GM21360 (cell line): ENCODE measurements at regions not wholly inside any gene's neighbourhood (a gene's known extent, or its start where the extent isn't known, plus 50 kb on each side); places are given as distances from the start of the nearest gene placed in this dataset.
"Not testable (repeated sequence)": the region's sequence is repeated elsewhere in the genome, so short reads cannot be mapped to it uniquely, and the experiment has no call there.

Source experiments
- ATAC-seq: cut with Tn5 transposase; IDR thresholded peaks from one replicate; pipeline ENCODE4 v1.9.1; 2021; ENCODE audit warnings: mild to moderate bottlenecking, moderate library complexity; ENCODE audit not compliant: unreplicated experiment

- no peak for ATAC-seq
These were observed 306.6 kb downstream of the DTHD1 start for GRCh38 chr4:36587909-36588472.

- no peak for ATAC-seq
These were observed 308.9 kb downstream of the DTHD1 start for GRCh38 chr4:36590343-36590742.

GRCh38 chr4:36601864-36602495, 320.6 kb downstream of the DTHD1 start:
- ATAC-seq, result no peak

- ATAC-seq, result no peak
These were observed 328.2 kb downstream of the DTHD1 start for GRCh38 chr4:36609661-36610060.

- no peak for ATAC-seq
These were observed 329.2 kb downstream of the DTHD1 start for GRCh38 chr4:36610628-36611027.

- ATAC-seq, result not testable (repeated sequence)
These were observed 331.7 kb downstream of the DTHD1 start for GRCh38 chr4:36613142-36613541.

- ATAC-seq, result no peak
These were observed 332.6 kb downstream of the DTHD1 start for GRCh38 chr4:36614011-36614410.

GRCh38 chr4:36618102-36618501, 336.7 kb downstream of the DTHD1 start:
- ATAC-seq, result no peak

GRCh38 chr4:36624030-36624429, 342.6 kb downstream of the DTHD1 start:
- ATAC-seq, result no peak

GRCh38 chr4:36638273-36638811, 356.9 kb downstream of the DTHD1 start:
- ATAC-seq, result no peak

- ATAC-seq, result no peak
These were observed 359.5 kb downstream of the DTHD1 start for GRCh38 chr4:36640876-36641275.

- peak; percentile 100 for ATAC-seq
These were observed 369.8 kb downstream of the DTHD1 start for GRCh38 chr4:36651253-36651652.

- ATAC-seq, result no peak
These were observed 371.4 kb downstream of the DTHD1 start for GRCh38 chr4:36652857-36653256.

GRCh38 chr4:36665985-36666527, 384.6 kb downstream of the DTHD1 start:
- no peak for ATAC-seq

GRCh38 chr4:36675436-36675835, 394.0 kb downstream of the DTHD1 start:
- ATAC-seq, result no peak

- no peak for ATAC-seq
These were observed 395.0 kb downstream of the DTHD1 start for GRCh38 chr4:36676139-36677050.

- no peak for ATAC-seq
These were observed 395.7 kb downstream of the DTHD1 start for GRCh38 chr4:36677112-36677511.

GRCh38 chr4:36677874-36678273, 396.5 kb downstream of the DTHD1 start:
- ATAC-seq, result no peak

GRCh38 chr4:36687681-36688080, 406.3 kb downstream of the DTHD1 start:
- no peak for ATAC-seq

GRCh38 chr4:36692586-36692985, 411.2 kb downstream of the DTHD1 start:
- ATAC-seq, result no peak

- no peak for ATAC-seq
These were observed 420.8 kb downstream of the DTHD1 start for GRCh38 chr4:36702245-36702644.
